Panc1 (cell line): ENCODE measurements at regions not wholly inside any gene's neighbourhood (a gene's known extent, or its start where the extent isn't known, plus 50 kb on each side); places are given as distances from the start of the nearest gene placed in this dataset.

ENCODE experiments used
- ATAC-seq: fragments of 200-7000 bp; cut with Tn5 transposase; 2 replicates; pipeline ENCODE4 v1.9.1; 2020; ENCODE audit warnings: mild to moderate bottlenecking, moderate library complexity
- BruUV-seq: library from RNA; stranded (reverse); fragments of 400-500 nt; replicated peaks from 2 replicates; lab custom pipeline; 2021; lab: Mats Ljungman, UMichigan
- CTCF ChIA-PET: fragments of 300-600 bp; sonication (Branson Sonifier 250); formaldehyde crosslinking; loops from one replicate; lab custom pipeline; 2022; ENCODE audit warnings: antibody characterized with exemption; lab: Charles Lee
- POLR2A ChIA-PET: fragments of 300-600 bp; sonication (Branson Sonifier 250); formaldehyde crosslinking; loops from one replicate; lab custom pipeline; 2022; ENCODE audit warnings: antibody characterized with exemption; lab: Charles Lee
- DNase-seq: peaks from one replicate; pipeline ENCODE4 v3.0.0-alpha.2; 2010; ENCODE audit warnings: low read depth, low spot score
- H3K27ac ChIP-seq: 2 replicates; pipeline ENCODE4 v1.5.1; 2011; ENCODE audit warnings: mild to moderate bottlenecking, low read length, inconsistent platforms
- H3K27me3 ChIP-seq: fragments of 200-500 bp; sonication (Bioruptor generic); 2 replicates; pipeline ENCODE4 v1.6.0; 2014; ENCODE audit warnings: low read length, inconsistent platforms; ENCODE audit not compliant: control insufficient read depth, insufficient read depth
- H3K36me3 ChIP-seq: fragments of 200-500 bp; sonication (Bioruptor generic); 2 replicates; pipeline ENCODE4 v1.5.1; 2014; ENCODE audit warnings: inconsistent platforms, mild to moderate bottlenecking, low read length, moderate library complexity; ENCODE audit not compliant: control insufficient read depth, insufficient read depth
- H3K4me1 ChIP-seq: 2 replicates; pipeline ENCODE4 v1.5.1; 2011; ENCODE audit warnings: inconsistent platforms, mild to moderate bottlenecking, low read length, moderate library complexity; ENCODE audit not compliant: control insufficient read depth, insufficient read depth
- H3K4me3 ChIP-seq, 2 experiments: 2 replicates each; pipeline ENCODE4 v1.5.1; 2011 to 2012; ENCODE audit warnings: low read depth in 2 of 2, low read length in 2 of 2, mild to moderate bottlenecking in 2 of 2, inconsistent platforms in 1 of 2, moderate library complexity in 1 of 2
- H3K9me3 ChIP-seq: fragments of 200-500 bp; sonication (Bioruptor generic); 2 replicates; pipeline ENCODE4 v1.5.1; 2014; ENCODE audit warnings: low read depth, mild to moderate bottlenecking, inconsistent platforms, low read length, moderate library complexity; ENCODE audit not compliant: control insufficient read depth, insufficient read depth
- CTCF ChIP-seq: fragments of 450-650 bp; IDR thresholded peaks from 2 replicates; pipeline ENCODE4 v1.5.1; 2017; ENCODE audit warnings: mild to moderate bottlenecking
- POLR2AphosphoS5 ChIP-seq: IDR thresholded peaks from 2 replicates; pipeline ENCODE4 v1.6.1; 2012; ENCODE audit warnings: mild to moderate bottlenecking, low read depth, low read length, moderate library complexity
- SIN3A ChIP-seq: IDR thresholded peaks from 2 replicates; pipeline ENCODE4 v1.6.1; 2012; ENCODE audit warnings: low read depth, mild to moderate bottlenecking, low read length, moderate library complexity, borderline replicate concordance; ENCODE audit not compliant: insufficient read depth
- TCF7L2 ChIP-seq: IDR thresholded peaks from 2 replicates; pipeline ENCODE4 v1.6.1; 2011; ENCODE audit warnings: mild to moderate bottlenecking, low read depth, low read length, inconsistent platforms
- in situ Hi-C: cut with HindIII; loops from 2 replicates; pipeline ENCODE4 v1.10.0; 2016; ENCODE audit warnings: low sequenced_read_pairs, low pct_unique_long_range_greater_than_20kb
- intact Hi-C: fragments of 100-400 bp; cut with micrococcal nuclease; formaldehyde crosslinking; loops from one replicate; pipeline ENCODE4 v1.10.0; 2022; ENCODE audit not compliant: unreplicated experiment
- TF ChIP-seq, protein P1 (sequence below), 2 experiments: IDR thresholded peaks; 2 replicates each; pipeline ENCODE4 v1.6.1; 2011 to 2012; ENCODE audit warnings: low read depth in 2 of 2, control low read depth in 1 of 2, low read length in 1 of 2, mild to moderate bottlenecking in 1 of 2, moderate library complexity in 1 of 2; ENCODE audit not compliant: insufficient read depth in 1 of 2

DNA sequence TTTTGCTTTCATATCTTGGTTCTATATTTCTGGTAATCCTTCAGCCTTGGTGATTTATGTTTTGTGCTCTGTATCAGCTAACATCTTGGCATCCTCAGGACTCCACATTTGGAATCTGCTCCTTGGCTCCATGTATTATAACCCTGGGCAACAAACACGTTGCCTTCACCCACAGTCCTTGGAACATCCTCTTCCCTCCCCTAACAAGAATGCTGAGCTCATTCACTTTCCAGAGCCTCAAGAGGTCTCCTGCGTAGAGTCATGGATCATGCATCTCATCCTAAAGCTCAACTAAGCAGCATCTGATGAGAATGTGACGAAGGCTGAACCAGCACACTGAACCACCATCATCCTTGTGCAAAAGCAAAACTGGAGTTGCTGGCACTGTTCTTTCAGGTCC is 60.5 kb upstream of the C1GALT1C1 start:
- CTCF ChIA-PET: no interaction called here
- H3K9me3 ChIP-seq: no peaks in the 10 kb centered on the region
- TF ChIP-seq POLR2AphosphoS5: no peak
- no peak for TF ChIP-seq TCF7L2
- no peak for TF ChIP-seq CTCF
- no peak for TF ChIP-seq SIN3A
- TF ChIP-seq, protein P1, sequence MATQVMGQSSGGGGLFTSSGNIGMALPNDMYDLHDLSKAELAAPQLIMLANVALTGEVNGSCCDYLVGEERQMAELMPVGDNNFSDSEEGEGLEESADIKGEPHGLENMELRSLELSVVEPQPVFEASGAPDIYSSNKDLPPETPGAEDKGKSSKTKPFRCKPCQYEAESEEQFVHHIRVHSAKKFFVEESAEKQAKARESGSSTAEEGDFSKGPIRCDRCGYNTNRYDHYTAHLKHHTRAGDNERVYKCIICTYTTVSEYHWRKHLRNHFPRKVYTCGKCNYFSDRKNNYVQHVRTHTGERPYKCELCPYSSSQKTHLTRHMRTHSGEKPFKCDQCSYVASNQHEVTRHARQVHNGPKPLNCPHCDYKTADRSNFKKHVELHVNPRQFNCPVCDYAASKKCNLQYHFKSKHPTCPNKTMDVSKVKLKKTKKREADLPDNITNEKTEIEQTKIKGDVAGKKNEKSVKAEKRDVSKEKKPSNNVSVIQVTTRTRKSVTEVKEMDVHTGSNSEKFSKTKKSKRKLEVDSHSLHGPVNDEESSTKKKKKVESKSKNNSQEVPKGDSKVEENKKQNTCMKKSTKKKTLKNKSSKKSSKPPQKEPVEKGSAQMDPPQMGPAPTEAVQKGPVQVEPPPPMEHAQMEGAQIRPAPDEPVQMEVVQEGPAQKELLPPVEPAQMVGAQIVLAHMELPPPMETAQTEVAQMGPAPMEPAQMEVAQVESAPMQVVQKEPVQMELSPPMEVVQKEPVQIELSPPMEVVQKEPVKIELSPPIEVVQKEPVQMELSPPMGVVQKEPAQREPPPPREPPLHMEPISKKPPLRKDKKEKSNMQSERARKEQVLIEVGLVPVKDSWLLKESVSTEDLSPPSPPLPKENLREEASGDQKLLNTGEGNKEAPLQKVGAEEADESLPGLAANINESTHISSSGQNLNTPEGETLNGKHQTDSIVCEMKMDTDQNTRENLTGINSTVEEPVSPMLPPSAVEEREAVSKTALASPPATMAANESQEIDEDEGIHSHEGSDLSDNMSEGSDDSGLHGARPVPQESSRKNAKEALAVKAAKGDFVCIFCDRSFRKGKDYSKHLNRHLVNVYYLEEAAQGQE (IDR thresholded peaks at IDR 0.05; ENCODE audit: insufficient read depth in 1 of 2, low read depth in 2 of 2, low read length in 1 of 2): no peak
- no TSS peak for BruUV-seq
- no peak overlapping the region for H3K27ac ChIP-seq
- in situ Hi-C loops: no loop called here
- no peak overlapping the region for H3K4me3 ChIP-seq
- DNase-seq: no peak
- intact Hi-C loops: no loop called here
- POLR2A ChIA-PET: no interaction called here
- ATAC-seq: no peak
- H3K36me3 ChIP-seq: no peaks in the 10 kb centered on the region
- H3K4me1 ChIP-seq: no peaks in the 10 kb centered on the region
- H3K27me3 ChIP-seq: no peaks in the 10 kb centered on the region

GRCh38 chrX:120680090-120680489 is 50.2 kb upstream of the C1GALT1C1 start:
- no peaks in the 10 kb centered on the region for H3K4me1 ChIP-seq
- in situ Hi-C loops: no loop called here
- peak overlapping the region in 1 of 2 experiments; percentile 20; a peak in 1 of 4 replicates for H3K4me3 ChIP-seq
- no peaks in the 10 kb centered on the region for H3K27me3 ChIP-seq
- H3K27ac ChIP-seq: no peak overlapping the region
- ChIA-PET CTCF (no interaction called here), POLR2A (no interaction called here)
- BruUV-seq: no TSS peak
- no peak for DNase-seq
- intact Hi-C loops: no loop called here
- TF ChIP-seq TCF7L2: no peak
- TF ChIP-seq, protein P1 (IDR thresholded peaks at IDR 0.05; ENCODE audit: insufficient read depth in 1 of 2, low read depth in 2 of 2, low read length in 1 of 2): no peak
- TF ChIP-seq SIN3A: no peak
- TF ChIP-seq POLR2AphosphoS5: no peak
- H3K9me3 ChIP-seq: no peaks in the 10 kb centered on the region
- no peaks in the 10 kb centered on the region for H3K36me3 ChIP-seq
- ATAC-seq: no peak
